Esophagus mucosa (tissue), 1 donor: ENCODE measurements at regions not wholly inside any gene's neighbourhood (a gene's known extent, or its start where the extent isn't known, plus 50 kb on each side); places are given as distances from the start of the nearest gene placed in this dataset.
"Not testable (repeated sequence)": the region's sequence is repeated elsewhere in the genome, so short reads cannot be mapped to it uniquely, and the experiment has no call there.

Source experiments
- ATAC-seq: fragments of 200-7000 bp; cut with Tn5 transposase; one replicate; pipeline ENCODE4 v1.9.1; 2020
- donor health status: DM: yes; HTN: yes; CAD: no.

DNA sequence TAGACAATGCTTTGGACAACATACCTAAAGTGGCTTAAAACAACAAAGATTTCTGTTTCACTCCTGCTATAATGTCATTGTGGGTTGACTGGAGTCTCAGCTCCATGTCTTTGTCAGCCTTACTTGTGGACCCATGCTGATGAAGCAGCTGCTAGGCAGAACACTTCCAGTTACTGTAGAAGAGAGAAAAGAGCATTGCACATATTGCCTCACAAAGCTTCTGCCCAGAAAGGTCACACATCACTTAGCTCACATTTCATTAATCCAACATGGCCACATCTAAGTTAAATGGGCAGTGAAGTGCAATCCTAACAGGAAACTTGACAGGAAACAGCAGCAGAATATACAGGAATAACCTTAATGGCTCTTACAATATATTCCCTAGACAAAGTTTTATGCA, 480.5 kb upstream of the HTR1E start:
- ATAC-seq: no peak

DNA sequence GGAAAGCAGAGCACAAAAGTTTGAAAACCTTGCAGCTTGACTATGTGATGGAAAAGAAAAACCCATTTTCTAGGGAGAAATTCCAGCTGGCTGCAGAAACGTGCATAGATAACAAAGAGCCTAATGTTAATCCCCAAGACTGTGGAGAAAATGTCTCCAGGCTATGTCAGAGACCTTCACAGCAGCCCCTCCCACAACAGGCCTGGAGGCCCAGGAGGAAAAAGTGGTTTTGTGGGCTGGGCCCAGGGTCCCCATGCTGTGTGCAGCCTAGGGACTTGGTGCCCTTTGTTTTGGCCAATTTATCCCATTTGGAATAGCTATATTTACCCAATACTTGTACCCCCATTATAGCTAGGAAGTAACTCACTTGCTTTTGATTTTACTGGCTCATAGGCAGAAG, 484.1 kb upstream of the HTR1E start:
- ATAC-seq: no peak

DNA sequence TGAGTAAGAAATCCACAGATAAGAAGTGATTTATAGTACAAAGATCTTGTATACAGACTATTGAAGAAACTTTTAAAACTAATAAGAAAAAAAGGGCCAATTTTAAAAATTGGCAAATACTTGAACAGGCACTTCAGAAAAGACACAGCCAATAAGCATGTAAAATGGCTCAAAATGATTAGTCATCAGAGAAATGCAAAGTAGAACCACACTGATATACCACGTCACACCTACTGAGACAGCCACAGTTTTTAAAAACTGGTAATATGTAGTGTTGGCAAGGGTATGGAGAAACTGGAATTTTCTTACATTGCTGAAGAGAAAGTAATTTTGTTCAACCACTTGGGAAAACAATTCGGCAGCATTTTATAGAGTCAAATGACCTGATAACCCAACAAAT, 488.9 kb upstream of the HTR1E start:
- ATAC-seq: no peak

DNA sequence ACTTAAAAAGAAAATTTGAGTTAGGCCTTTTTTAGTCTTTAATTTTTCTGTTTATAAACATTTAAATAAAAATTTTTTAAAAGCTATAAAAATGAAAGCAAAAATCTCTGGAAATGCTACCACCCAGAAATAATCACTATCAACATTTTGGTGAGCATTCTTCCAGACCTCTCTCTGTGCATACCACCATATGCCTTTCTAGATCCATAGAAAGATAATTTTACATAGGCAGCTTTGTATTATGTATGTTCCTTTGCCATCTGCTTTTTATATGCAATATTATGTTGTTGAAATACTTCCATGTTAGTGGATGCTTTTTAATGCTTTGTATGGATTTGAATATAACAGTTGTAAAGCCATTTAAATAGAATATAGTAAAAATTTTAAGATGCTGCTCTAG, 496.7 kb upstream of the HTR1E start:
- no peak for ATAC-seq

DNA sequence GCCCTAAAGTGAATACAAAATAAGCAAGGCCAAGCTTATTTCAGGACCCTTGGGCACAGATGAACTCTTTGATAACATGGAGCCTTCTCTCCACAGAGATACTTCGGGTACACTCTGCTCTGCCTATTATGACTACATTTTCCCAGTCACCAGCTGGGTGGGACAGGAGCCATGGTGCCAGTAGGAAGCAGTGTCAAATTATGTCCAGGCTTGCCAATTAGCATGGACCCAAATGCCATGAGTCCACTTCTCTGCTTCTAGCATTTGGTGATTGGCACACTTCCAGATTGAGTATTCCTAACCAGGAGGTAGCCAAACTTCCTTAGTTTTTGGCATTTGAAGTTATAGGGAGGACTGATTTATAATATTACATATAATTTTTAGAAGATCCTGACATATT, 513.8 kb upstream of the HTR1E start:
- ATAC-seq: no peak

DNA sequence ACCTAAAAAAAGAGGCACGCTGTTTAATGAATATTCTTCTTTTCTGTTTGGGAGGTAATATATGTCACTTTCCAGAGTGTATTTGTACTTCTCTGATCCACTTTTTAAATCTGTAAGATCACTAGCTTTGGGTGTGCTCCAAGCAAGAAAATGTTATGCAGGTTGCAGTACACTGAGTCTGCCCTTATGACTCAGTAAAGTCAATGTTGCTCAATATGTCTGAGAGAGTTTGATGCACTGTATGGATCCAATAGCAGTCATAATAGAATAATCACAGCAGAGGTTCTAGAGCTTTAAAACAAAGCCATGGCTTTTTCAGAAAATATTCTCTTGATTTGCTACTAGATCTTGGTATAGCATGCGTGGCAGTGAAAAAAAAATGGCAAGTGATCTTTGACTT, 525.3 kb upstream of the HTR1E start:
- no peak for ATAC-seq

DNA sequence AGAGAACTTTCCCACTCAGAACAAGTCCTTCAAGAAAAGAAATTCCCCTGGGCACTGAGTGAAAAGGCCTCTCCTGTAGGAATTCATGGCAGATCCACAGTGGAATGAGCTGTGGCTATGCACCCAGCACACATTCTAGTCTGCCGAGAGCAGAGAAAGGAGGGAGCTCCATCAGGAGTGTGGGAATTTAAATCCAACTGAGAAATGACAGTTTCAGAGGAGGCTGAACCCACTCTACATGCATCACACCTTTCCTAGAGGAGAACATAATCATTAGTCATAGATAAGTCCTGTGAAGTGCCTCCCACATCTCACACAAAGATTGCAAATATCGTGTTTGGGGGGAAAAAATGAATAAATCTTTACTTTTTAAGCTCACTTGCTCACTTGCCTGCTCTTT, 530.2 kb upstream of the HTR1E start:
- ATAC-seq: no peak

DNA sequence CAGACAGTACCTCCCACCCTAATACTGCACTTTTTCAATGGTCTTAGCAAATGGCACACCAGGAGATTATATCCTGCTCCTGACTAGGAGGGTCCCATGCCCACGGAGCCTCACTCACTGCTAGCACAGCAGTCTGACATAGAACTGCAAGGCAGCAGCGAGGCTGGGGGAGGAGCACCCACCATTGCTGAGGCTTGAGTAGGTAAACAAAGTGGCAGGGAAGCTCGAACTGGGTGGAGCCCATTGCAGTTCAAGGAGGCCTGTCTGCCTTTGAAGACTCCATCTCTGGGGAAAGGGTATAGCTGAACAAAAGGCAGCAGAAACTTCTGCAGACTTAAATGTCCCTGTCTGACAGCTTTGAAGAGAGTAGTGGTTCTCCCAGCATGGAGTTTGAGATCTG, 544.5 kb upstream of the HTR1E start:
- not testable (repeated sequence) for ATAC-seq

DNA sequence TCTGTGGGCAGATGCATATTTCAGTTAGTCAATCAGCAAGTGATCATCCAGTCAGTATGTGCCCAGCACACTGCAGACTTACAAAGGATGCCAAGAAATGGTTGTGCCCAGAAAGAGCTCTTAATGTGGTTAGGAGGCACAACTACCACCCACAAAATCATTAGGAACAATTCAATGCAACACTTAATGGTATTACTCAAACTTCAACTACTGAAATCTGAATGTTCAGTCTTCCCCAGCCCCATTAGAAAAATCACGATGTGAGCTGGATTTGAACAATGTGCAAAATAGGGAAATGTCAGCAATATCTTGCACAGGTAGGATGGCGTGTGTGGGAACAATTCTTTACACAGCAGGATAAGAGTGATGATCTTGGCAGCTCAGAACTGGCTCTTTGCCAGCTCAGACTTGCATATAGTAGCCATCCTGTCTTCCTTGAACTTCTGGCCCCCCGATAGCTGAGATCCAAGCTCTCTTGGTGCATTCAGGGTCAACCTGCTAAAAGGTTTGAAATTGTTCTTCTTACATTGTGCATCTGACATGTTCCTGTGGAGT, 556.7 kb upstream of the HTR1E start:
- no peak for ATAC-seq

DNA sequence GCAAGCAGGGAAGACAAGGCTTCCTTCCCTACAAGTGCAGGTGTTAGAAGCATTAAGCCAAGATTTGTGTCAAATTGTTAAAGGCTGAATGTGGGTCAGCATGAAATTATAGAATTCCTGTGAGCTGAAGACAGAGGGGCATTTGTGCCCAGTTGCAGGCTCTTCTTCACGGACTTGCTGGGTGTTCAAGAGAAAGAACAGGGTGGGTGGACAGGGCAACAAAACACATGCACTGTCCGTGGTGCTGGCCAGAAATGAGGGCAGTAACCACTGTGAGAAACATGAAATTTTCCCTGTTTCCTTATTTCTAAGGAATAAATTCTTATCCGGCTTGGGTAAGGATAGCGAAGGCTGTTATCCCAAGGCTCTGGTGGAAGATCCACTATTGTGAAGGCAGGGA, 579.5 kb upstream of the HTR1E start:
- ATAC-seq: no peak

DNA sequence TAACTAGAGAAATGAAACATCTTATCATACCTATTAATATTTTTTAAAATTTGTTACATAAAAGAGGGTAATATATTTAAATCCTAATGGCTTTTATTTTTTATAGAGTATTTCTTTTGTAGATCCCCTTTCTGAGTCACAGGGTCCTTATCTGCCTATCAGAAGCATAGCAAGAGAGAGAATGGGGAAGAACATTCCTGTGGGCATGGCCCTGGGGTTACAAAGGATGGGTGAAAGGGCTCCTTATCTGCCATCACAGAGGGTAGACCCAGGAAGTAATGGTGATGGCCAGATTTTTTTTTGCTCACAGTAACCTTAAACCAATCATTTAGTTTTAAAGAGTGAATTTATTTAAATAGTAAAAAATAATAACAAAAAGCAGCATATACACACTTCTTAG, 582.1 kb upstream of the HTR1E start:
- ATAC-seq: no peak

DNA sequence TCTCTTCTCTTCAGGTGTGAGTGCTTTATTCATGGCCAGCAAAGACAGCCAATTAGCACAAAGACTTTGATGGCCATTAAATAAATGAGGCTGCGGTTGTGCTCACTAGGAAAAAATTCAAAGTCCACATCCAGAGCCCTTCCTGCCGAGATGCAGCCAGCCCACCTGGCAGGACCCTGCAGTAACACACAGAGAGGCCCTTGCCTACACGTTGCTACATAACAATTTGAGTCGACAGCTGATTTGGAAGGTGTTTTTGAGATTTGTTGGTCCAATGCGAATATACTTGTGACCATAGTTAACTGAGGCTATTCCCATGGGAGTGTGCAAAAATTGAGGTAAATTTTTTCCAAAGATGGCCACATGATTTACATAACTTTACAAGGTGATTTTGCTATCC, 605.4 kb upstream of the HTR1E start:
- ATAC-seq: no peak

DNA sequence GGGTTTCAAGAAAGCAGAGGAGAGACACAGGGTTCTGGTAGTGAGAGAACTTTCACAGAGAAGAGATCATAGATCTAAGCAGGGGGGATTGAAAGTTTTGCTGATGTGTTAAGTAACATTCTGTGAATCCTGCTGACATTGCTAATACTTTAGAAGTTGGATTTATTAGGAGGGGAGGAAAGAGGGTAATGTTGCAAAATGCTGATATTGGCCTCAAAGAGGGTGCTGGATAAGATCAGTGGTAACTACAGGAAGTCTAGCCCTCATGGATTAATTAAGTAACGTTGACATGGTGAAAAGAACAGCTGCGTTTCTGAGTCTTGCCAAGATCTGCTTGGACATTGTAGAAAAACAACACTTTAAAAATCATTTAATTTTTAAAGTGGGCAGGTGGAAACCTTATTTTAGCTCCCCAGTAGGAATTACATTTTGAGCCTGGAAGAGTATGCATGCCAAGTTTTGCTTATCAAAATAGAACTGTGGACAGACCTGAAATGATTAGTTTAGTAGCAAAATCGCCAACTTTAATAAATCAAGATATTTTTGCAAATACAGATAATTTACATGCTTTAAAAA, 606.0 kb upstream of the HTR1E start:
- no peak for ATAC-seq

DNA sequence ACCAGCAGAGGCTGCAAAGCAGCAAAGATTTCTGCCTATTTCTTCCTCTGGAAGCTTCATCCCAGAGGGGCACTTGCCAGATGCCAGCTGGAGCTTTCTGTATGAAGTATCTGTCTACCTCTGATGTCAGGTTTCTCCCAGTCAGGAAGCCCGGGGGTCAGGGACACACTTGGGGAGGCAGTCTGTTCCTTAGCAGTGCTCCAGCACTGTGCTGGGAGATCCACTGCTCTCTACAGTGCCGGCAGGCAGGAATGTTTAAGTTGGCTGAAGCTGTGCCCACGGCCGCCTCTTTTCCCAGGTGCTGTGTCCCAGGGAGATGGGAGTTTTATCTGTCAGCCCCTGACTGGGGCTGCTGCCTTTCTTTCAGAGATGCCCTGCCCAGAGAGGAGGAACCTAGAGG, 631.1 kb upstream of the HTR1E start:
- no peak for ATAC-seq

DNA sequence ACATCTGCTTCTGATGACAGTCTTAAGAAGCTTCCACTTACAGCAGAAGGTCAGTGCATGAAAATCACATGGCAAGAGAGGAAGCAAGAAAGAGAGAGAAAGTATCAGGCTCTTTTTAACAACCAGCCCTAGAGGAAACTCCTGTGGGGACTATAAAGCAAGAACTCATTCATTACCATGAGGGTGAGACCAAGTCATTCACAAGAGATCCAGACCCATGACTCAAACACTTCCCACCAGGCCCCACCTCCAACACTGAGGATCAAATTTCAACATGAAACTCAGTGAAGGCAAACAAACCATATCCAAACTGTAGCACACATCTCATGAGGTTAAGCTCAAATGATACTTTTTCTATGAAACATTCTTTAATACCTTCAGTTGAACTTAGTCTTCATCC, 643.2 kb upstream of the SYNCRIP start:
- ATAC-seq: no peak

DNA sequence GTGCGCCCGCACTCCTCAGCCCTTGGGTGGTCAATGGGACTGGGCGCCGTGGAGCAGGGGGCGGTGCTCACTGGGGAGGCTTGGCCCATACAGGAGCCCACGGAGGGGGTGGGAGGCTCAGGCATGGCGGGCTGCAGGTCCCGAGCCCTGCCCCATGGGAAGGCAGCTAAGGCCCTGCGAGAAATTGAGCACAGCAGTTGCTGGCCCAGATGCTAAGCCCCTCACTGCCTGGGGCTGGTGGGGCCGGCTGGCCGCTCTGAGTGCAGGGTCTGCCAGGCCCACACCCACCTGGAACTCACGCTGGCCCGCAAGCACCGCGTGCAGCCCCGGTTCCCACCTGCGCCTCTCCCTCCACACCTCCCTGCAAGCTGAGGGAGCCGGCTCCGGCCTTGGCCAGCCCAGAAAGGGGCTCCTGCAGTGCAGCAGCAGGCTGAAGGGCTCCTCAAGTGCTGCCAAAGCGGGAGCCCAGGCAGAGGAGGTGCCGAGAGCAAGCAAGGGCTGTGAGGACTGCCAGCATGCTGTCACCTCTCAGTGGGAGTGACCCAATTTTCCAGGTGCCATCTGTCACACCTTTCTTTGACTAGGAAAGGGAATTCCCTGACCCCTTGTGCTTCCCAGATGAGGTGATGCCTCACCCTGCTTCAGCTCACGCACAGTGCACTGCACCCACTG, 642.3 kb upstream of the SYNCRIP start:
- not testable (repeated sequence) for ATAC-seq

DNA sequence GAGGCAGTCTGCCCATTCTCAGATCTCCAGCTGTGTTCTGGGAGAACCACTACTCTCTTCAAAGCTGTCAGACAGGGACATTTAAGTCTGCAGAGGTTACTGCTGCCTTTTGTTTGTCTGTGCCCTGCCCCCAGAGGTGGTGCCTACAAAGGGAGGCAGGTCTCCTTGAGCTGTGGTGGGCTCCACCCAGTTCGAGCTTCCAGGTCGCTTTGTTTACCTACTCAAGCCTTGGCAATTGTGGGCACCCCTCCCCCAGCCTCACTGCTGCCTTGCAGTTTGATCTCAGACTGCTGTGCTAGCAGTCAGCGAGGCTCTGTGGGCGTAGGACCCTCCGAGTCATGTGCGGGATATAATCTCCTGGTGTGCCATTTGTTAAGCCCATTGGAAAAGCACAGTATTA, 640.9 kb upstream of the SYNCRIP start:
- not testable (repeated sequence) for ATAC-seq

DNA sequence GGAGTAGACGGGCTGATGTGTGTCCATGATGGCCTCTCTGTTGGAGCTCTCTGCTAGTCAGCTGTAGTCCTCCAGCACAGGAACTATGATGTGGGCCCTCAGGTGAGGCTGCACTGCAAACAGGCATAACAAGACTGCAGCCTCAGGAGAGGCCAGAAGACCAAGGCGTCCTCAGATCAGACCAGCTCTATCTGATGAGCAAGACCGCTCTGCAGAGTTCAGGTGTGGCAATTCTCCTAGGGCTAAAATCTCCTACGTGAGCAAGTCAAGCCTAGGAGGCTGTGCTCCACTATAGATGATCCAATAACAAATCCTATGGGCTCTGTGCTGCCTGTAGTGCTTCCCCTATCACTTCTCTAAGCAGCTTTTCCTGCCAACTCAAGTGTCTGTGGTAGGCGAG, 633.4 kb upstream of the SYNCRIP start:
- ATAC-seq: no peak

DNA sequence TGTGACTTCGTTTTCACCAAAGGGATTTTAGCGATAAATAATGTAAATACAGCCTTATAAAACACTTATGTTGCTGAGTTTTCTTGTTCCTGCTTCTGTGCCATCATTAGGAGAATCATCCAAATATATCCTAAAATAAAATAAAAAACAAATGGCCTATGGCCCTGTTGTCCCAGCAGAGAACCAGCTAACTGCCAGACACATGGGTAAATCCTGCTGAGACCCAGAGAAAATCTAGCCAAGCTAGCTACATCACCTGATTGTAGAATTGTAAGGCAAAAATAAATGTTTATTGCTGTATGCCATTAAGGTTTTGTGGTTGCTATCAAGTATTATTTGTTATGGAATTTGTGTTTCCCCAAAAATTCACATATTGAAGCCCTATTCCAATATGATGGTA, 631.2 kb upstream of the SYNCRIP start:
- ATAC-seq: no peak

DNA sequence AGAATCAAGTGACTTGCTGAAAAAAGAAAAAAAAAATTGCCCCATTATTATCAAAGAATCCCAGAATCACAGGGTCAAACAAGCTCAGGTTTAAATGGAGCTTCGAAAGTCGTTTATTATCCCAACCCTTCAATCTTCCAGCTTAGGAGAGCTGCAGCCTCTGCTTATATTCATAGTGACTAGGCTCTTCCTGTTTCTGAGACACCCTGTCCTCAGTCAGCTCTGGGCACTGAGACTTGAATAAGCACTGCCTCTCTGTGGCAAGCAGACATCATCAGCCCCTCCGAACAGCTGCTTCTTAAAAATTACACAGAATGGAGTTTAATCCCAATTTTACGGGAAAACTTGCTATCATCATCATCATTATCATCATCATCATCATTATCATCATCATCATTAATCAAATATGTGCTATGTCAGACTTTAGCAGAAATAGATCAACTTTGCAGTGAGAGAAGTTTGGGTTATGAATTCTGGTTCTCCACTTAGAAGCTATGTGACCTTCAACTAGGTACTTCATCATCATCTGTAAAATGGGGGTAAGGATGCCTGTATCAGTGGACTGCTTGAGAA, 614.0 kb upstream of the SYNCRIP start:
- no peak for ATAC-seq

DNA sequence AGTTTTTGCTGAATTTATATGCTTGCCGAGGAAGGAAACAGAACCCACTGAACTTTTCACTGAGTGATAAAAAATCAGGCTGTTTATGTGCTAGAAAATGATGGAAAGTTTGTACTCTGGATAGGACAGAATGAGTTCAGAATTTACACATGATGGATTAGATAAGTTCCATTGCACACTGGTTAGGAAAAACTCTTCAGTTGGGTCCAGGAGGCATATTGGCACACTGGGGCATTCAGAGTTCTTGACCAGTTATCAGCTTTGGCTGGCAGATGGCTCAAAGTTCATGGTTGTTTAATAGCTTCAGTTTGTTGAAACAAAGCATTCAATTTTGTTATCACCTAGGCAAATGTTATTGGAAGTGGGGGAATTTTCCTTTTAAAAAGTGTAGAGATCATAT, 613.3 kb upstream of the SYNCRIP start:
- no peak for ATAC-seq

DNA sequence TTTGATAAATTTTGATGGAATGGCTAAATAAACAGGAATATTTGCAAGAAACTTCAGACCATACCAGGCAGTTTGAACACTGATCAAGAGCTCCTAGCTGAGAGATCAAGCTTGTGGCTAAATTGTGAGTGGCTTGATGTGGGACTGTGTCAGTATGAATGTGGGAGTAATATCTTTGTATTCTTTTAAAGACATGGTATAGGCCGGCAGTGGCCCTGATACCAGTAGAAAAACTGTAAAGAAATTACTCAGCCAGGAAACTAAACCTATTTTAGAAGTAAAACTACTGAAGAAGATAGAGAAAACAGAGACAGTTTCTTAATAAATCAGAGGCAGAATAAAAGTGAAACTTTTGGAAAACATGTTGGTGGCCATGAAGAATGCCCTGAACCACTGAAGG, 608.4 kb upstream of the SYNCRIP start:
- ATAC-seq: no peak

DNA sequence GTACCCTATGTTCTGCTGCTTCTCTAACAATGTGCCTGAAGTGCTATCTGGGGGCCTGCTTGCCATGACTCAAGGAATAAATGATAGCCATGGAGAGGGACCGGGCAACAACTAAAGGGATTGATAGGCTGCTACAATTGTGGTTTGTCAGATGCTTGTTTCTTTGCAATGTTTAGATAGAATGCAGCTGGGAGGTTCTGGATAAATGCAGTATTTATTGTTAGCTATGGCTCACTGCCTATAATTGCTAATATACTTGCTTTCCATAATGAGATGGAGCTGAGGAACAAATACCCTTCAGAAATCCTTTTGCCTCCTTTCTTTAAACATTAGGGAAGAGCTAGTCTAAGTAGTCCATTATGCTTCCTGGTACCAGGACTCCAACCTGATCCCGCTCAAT, 575.2 kb upstream of the SYNCRIP start:
- no peak for ATAC-seq

DNA sequence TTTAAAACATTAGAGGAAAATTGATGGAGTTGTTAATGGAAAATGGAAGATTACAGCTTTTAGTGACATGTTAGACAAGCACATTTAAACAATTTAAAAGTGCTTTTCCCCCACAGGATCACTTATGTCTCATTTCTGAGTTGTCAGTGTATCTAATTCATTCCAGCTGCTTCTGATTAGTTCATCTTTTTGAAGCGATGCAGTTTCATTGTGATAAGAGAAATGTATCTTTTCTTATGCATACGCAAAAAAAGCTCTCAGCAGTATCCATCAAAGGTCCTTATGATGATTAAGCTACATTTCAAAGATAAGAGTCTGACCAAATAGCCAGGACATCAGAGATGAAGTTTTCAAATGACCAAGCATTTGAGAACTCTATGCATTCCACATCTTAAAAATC, 572.6 kb upstream of the SYNCRIP start:
- no peak for ATAC-seq

DNA sequence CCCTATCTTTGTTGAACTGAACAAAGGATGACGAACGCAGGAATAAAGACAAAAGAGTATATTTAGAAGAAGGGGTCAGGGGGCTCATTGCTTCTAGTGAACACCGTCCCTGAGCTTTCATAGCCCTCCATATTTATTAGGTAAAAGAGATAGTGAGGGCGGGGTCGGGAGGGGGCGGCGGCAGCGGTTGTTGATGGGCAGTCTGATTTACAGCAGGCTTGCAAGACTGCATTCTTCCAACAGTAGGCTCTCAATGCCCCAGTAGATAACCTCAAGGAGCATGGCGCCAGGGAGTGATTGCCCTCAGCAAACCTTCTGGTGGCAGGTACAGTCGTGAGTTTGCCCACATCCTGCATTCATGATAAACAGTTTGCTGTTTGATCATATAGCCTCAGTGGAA, 563.3 kb upstream of the SYNCRIP start:
- ATAC-seq: no peak
